ENCODE measurements at regions not wholly inside any gene's neighbourhood (a gene's known extent, or its start where the extent isn't known, plus 50 kb on each side); places are given as distances from the start of the nearest gene placed in this dataset.

DNA sequence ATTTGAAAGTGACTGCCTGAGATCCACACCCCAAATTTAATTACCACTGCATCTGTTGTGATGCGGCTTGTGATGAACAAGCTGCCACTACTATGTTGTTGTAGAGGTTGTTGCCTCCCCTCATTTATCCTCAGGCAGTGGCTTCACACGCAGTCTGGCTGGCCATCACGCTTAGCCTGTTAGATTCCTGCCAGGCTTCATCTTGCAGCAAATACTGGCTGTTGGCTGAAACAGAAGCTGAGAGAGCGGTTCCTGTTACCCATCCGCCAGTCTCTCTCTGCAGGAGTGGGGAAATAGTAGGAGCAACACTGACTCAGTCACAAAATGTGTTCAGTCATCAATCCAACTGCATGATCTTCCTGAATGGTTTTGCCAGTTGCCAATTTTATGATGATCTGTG lies 934.4 kb downstream of the FLRT2 start:
- intact Hi-C loops (cut with micrococcal nuclease; ENCODE audit: unreplicated experiment) = loop anchor here (5.0 kb wide), 2 partner anchors 188 to 438 kb away; no protein-coding TSS in a partner anchor
- SMC1A ChIA-PET (ENCODE audit: uncharacterized antibody, unreplicated experiment) = no interaction called here
- no peak for FAIRE-seq
- H3K36me3 ChIP-seq (ENCODE audit: control insufficient read depth in 2 of 2, insufficient read depth in 2 of 2, low read length in 1 of 2) = no peaks in the 10 kb centered on the region
- 57% methylated on average over 5 of the region's 5 CpGs for WGBS (ENCODE audit: insufficient coverage, insufficient replicate concordance, low lambda C conversion rate, missing lambda C conversion rate)
- no peak overlapping the region for H3K27ac ChIP-seq (ENCODE audit: control insufficient read depth, insufficient read depth)
- H4K20me1 ChIP-seq (ENCODE audit: control insufficient read depth, insufficient read depth) = no peaks in the 10 kb centered on the region
- no peak overlapping the region for H3K4me2 ChIP-seq (ENCODE audit: control insufficient read depth, insufficient read depth)
- H3K9ac ChIP-seq (ENCODE audit: control insufficient read depth, insufficient read depth, low read length) = no peak overlapping the region
- RAD21 ChIA-PET (ENCODE audit: unreplicated experiment) = no interaction called here
- no peaks in the 10 kb centered on the region for H3K27me3 ChIP-seq (replicated peaks in 1 of 2; ENCODE audit: control insufficient read depth in 2 of 2, insufficient read depth in 2 of 2, low read length in 1 of 2)
- H3K4me1 ChIP-seq (ENCODE audit: control insufficient read depth, insufficient read depth, low read length) = no peaks in the 10 kb centered on the region
- BruUV-seq (replicated peaks) = no TSS peak
- H3K9me3 ChIP-seq (replicated peaks; ENCODE audit: control insufficient read depth, insufficient read depth, low read length) = no peaks in the 10 kb centered on the region
- no peak for ATAC-seq
- H3K79me2 ChIP-seq (ENCODE audit: control insufficient read depth, insufficient read depth, low read length) = no peaks in the 10 kb centered on the region
- CTCF ChIA-PET = interaction anchor here (0.7 to 1.1 kb wide), 2 partner anchors 122 to 202 kb away, joined by 3 to 4 read pairs; no protein-coding TSS in a partner anchor
- POLR2A ChIA-PET = no interaction called here
- DNase-seq (ENCODE audit: low read depth, low spot score) = no peak
- H3K4me3 ChIP-seq = no peak overlapping the region
- in situ Hi-C loops (cut with MboI) = no loop called here
- no peak overlapping the region for H2AFZ ChIP-seq (ENCODE audit: control insufficient read depth, low read depth, low read length)
- no peak for TF ChIP-seq SREBF1 (IDR thresholded peaks at IDR 0.05; ENCODE audit: low read length)
- TF ChIP-seq STAT1 (conservative IDR thresholded peaks at IDR 0.05) = no peak
- TF ChIP-seq, protein P1, sequence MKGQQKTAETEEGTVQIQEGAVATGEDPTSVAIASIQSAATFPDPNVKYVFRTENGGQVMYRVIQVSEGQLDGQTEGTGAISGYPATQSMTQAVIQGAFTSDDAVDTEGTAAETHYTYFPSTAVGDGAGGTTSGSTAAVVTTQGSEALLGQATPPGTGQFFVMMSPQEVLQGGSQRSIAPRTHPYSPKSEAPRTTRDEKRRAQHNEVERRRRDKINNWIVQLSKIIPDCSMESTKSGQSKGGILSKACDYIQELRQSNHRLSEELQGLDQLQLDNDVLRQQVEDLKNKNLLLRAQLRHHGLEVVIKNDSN (IDR thresholded peaks at IDR 0.05; ENCODE audit: borderline replicate concordance, extremely low read length, insufficient read depth, low read depth, low read length) = no peak
- TF ChIP-seq, protein P2, sequence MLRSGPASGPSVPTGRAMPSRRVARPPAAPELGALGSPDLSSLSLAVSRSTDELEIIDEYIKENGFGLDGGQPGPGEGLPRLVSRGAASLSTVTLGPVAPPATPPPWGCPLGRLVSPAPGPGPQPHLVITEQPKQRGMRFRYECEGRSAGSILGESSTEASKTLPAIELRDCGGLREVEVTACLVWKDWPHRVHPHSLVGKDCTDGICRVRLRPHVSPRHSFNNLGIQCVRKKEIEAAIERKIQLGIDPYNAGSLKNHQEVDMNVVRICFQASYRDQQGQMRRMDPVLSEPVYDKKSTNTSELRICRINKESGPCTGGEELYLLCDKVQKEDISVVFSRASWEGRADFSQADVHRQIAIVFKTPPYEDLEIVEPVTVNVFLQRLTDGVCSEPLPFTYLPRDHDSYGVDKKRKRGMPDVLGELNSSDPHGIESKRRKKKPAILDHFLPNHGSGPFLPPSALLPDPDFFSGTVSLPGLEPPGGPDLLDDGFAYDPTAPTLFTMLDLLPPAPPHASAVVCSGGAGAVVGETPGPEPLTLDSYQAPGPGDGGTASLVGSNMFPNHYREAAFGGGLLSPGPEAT (IDR thresholded peaks at IDR 0.05; ENCODE audit: low read depth) = no peak
- TF ChIP-seq POLR2AphosphoS2 (IDR thresholded peaks at IDR 0.05; ENCODE audit: low read depth, low read length) = no peak
- TF ChIP-seq, protein P3, sequence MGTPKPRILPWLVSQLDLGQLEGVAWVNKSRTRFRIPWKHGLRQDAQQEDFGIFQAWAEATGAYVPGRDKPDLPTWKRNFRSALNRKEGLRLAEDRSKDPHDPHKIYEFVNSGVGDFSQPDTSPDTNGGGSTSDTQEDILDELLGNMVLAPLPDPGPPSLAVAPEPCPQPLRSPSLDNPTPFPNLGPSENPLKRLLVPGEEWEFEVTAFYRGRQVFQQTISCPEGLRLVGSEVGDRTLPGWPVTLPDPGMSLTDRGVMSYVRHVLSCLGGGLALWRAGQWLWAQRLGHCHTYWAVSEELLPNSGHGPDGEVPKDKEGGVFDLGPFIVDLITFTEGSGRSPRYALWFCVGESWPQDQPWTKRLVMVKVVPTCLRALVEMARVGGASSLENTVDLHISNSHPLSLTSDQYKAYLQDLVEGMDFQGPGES (IDR thresholded peaks at IDR 0.05) = no peak
- no peak for TF ChIP-seq FOXK2 (IDR thresholded peaks at IDR 0.05)
- no peak for TF ChIP-seq ZNF217 (IDR thresholded peaks at IDR 0.05)
- TF ChIP-seq, protein P4, sequence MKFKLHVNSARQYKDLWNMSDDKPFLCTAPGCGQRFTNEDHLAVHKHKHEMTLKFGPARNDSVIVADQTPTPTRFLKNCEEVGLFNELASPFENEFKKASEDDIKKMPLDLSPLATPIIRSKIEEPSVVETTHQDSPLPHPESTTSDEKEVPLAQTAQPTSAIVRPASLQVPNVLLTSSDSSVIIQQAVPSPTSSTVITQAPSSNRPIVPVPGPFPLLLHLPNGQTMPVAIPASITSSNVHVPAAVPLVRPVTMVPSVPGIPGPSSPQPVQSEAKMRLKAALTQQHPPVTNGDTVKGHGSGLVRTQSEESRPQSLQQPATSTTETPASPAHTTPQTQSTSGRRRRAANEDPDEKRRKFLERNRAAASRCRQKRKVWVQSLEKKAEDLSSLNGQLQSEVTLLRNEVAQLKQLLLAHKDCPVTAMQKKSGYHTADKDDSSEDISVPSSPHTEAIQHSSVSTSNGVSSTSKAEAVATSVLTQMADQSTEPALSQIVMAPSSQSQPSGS (IDR thresholded peaks at IDR 0.05; ENCODE audit: low read length) = no peak
- no peak for TF ChIP-seq SIX5 (IDR thresholded peaks at IDR 0.05; ENCODE audit: low read depth, low read length, severe bottlenecking)
- TF ChIP-seq, protein P5, sequence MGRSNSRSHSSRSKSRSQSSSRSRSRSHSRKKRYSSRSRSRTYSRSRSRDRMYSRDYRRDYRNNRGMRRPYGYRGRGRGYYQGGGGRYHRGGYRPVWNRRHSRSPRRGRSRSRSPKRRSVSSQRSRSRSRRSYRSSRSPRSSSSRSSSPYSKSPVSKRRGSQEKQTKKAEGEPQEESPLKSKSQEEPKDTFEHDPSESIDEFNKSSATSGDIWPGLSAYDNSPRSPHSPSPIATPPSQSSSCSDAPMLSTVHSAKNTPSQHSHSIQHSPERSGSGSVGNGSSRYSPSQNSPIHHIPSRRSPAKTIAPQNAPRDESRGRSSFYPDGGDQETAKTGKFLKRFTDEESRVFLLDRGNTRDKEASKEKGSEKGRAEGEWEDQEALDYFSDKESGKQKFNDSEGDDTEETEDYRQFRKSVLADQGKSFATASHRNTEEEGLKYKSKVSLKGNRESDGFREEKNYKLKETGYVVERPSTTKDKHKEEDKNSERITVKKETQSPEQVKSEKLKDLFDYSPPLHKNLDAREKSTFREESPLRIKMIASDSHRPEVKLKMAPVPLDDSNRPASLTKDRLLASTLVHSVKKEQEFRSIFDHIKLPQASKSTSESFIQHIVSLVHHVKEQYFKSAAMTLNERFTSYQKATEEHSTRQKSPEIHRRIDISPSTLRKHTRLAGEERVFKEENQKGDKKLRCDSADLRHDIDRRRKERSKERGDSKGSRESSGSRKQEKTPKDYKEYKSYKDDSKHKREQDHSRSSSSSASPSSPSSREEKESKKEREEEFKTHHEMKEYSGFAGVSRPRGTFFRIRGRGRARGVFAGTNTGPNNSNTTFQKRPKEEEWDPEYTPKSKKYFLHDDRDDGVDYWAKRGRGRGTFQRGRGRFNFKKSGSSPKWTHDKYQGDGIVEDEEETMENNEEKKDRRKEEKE (IDR thresholded peaks at IDR 0.05) = no peak
- no peak for TF ChIP-seq YY1 (IDR thresholded peaks at IDR 0.05; ENCODE audit: low read depth, low read length)
- no peak for TF ChIP-seq CHD2 (IDR thresholded peaks at IDR 0.05; ENCODE audit: borderline replicate concordance, low read depth, low read length)
- no peak for TF ChIP-seq ZNF622 (IDR thresholded peaks at IDR 0.05)
- TF ChIP-seq NR2C1 (IDR thresholded peaks at IDR 0.05) = no peak
- no peak for TF ChIP-seq ZNF274 (IDR thresholded peaks at IDR 0.05; ENCODE audit: insufficient read depth, insufficient read length)
- TF ChIP-seq ZNF24 (IDR thresholded peaks at IDR 0.05) = no peak
- no peak for TF ChIP-seq ESRRA (IDR thresholded peaks at IDR 0.05; ENCODE audit: low read length)
